ENCODE measurements at regions not wholly inside any gene's neighbourhood (a gene's known extent, or its start where the extent isn't known, plus 50 kb on each side); places are given as distances from the start of the nearest gene placed in this dataset.
"Not testable (repeated sequence)": the region's sequence is repeated elsewhere in the genome, so short reads cannot be mapped to it uniquely, and the experiment has no call there.

GRCh38 chr1:4227986-4228385, 327.9 kb upstream of the C1orf174 start:
- H3K4me3 ChIP-seq = no peak overlapping the region
- H3K36me3 ChIP-seq = no peaks in the 10 kb centered on the region
- TF ChIP-seq, protein P1, sequence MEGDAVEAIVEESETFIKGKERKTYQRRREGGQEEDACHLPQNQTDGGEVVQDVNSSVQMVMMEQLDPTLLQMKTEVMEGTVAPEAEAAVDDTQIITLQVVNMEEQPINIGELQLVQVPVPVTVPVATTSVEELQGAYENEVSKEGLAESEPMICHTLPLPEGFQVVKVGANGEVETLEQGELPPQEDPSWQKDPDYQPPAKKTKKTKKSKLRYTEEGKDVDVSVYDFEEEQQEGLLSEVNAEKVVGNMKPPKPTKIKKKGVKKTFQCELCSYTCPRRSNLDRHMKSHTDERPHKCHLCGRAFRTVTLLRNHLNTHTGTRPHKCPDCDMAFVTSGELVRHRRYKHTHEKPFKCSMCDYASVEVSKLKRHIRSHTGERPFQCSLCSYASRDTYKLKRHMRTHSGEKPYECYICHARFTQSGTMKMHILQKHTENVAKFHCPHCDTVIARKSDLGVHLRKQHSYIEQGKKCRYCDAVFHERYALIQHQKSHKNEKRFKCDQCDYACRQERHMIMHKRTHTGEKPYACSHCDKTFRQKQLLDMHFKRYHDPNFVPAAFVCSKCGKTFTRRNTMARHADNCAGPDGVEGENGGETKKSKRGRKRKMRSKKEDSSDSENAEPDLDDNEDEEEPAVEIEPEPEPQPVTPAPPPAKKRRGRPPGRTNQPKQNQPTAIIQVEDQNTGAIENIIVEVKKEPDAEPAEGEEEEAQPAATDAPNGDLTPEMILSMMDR (IDR thresholded peaks at IDR 0.05) = no peak
- no peak for TF ChIP-seq POLR2AphosphoS5 (IDR thresholded peaks at IDR 0.05)
- TF ChIP-seq EP300 (IDR thresholded peaks at IDR 0.05) = no peak
- TF ChIP-seq POLR2A (IDR thresholded peaks at IDR 0.05) = no peak
- H3K27me3 ChIP-seq = peaks cover 17% of the 10 kb centered on the region
- 50 to 85% methylated on average over 2 to 10 of the region's 15 CpGs for WGBS, 2 donors (ENCODE audit: low coverage in 1 of 2)
- H3K4me1 ChIP-seq = no peaks in the 10 kb centered on the region
- no peak for ATAC-seq
- peaks cover 0 to 5% (median 0%) of the 10 kb centered on the region in 3 donors for H3K9me3 ChIP-seq
- H3K27ac ChIP-seq = no peak overlapping the region

DNA sequence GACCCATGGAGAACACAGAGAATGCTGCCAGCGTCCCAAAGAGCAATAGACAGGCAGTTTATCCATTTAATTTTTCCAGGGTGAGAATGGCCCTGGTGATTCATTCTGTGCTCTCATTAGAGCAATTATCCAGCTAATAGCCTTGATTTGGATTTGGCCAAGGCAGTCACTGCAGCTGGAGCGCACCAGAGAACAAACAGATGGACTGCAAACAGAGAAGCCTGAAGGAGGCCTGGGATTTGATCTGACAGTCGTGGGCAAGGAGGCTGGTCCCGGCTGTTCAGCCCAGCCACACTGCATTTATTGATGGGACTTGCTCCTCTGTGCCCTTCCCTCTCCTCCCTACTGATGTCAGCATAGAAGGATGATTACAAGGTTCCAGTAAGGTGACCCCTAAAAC, 353.9 kb upstream of the C1orf174 start:
- Histone ChIP-seq H3K36me3 (no peaks in the 10 kb centered on the region), H3K4me3 (no peak overlapping the region), H3K9me3 (peaks cover 0 to 18% (median 0%) of the 10 kb centered on the region in 3 donors), H3K27me3 (peaks cover 20% of the 10 kb centered on the region), H3K4me1 (no peaks in the 10 kb centered on the region), H3K27ac (no peak overlapping the region)
- no peak for ATAC-seq
- 29 to 39% methylated on average over 2 to 3 of the region's 4 CpGs for WGBS, 2 donors (ENCODE audit: low coverage in 1 of 2)
- no peak for TF ChIP-seq EP300 (IDR thresholded peaks at IDR 0.05)
- no peak for TF ChIP-seq POLR2A (IDR thresholded peaks at IDR 0.05)
- no peak for TF ChIP-seq POLR2AphosphoS5 (IDR thresholded peaks at IDR 0.05)
- TF ChIP-seq, protein P1 (IDR thresholded peaks at IDR 0.05) = no peak

- TF ChIP-seq POLR2AphosphoS5 (IDR thresholded peaks at IDR 0.05) = no peak
- no peak for TF ChIP-seq EP300 (IDR thresholded peaks at IDR 0.05)
- H3K4me1 ChIP-seq = no peaks in the 10 kb centered on the region
- no peak for ATAC-seq
- H3K4me3 ChIP-seq = no peak overlapping the region
- 70 to 91% methylated on average over 2 to 3 of the region's 4 CpGs for WGBS, 2 donors (ENCODE audit: low coverage in 1 of 2)
- H3K27ac ChIP-seq = no peak overlapping the region
- no peaks in the 10 kb centered on the region for H3K36me3 ChIP-seq
- H3K27me3 ChIP-seq = peaks cover 20% of the 10 kb centered on the region
- peaks cover 0 to 23% (median 0%) of the 10 kb centered on the region in 3 donors for H3K9me3 ChIP-seq
These were observed 356.3 kb upstream of the C1orf174 start for GRCh38 chr1:4256351-4256750.

DNA sequence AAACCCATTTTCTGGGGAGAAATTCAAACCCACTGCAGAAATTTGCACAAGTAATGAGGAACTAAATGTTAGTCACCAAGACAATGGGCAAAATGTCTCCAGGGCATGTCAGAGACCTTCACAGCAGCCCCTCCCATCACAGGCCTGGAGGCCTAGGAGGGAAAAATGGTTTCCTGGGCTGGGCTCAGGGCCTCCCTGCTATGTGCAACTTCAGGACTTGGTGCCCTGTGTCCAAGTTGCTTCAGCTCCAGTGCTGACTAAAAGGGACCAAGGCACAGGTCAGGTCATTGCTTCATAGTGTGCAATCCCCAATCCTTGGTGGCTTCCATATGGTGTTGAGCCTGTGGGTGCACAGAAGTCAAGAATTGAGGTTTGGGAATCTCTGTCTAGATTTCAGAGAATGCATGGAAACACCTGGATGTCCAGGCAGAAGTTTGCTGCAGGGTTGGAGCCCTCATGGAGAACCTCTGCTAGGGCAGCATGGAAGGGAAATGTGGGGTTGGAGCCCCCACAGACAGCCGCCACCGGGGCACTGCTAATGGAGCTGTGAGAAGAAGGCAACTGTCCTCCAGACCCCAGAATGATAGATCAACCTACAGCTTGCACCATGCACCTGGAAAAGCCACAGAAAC, 358.2 kb upstream of the C1orf174 start:
- peaks cover 25% of the 10 kb centered on the region for H3K27me3 ChIP-seq
- no CpG with 5 or more reads among the region's 2 CpGs for WGBS, 2 donors (ENCODE audit: low coverage in 1 of 2)
- H3K9me3 ChIP-seq = peaks cover 0 to 19% (median 0%) of the 10 kb centered on the region in 3 donors
- H3K4me3 ChIP-seq, H3K27ac ChIP-seq, H3K36me3 ChIP-seq, ATAC-seq, H3K4me1 ChIP-seq: not testable (repeated sequence)

GRCh38 chr1:4261327-4261726, 361.3 kb upstream of the C1orf174 start:
- no peak overlapping the region for H3K27ac ChIP-seq
- no peaks in the 10 kb centered on the region for H3K36me3 ChIP-seq
- WGBS, 2 donors (ENCODE audit: low coverage in 1 of 2) = 71 to 83% methylated on average over 2 of the region's 2 CpGs
- TF ChIP-seq EP300 (IDR thresholded peaks at IDR 0.05) (no peak), POLR2A (IDR thresholded peaks at IDR 0.05) (no peak), POLR2AphosphoS5 (IDR thresholded peaks at IDR 0.05) (no peak)
- TF ChIP-seq, protein P1 (IDR thresholded peaks at IDR 0.05) = no peak
- no peak overlapping the region for H3K4me3 ChIP-seq
- H3K27me3 ChIP-seq = peaks cover 31% of the 10 kb centered on the region
- no peak for ATAC-seq
- H3K9me3 ChIP-seq = peaks cover 0 to 19% (median 0%) of the 10 kb centered on the region in 3 donors
- no peaks in the 10 kb centered on the region for H3K4me1 ChIP-seq

GRCh38 chr1:4262665-4263064, 362.6 kb upstream of the C1orf174 start:
- WGBS, 2 donors (ENCODE audit: low coverage in 1 of 2) = 94 to 100% methylated on average over 2 of the region's 2 CpGs
- peaks cover 33% of the 10 kb centered on the region for H3K27me3 ChIP-seq
- ATAC-seq = no peak
- H3K9me3 ChIP-seq = peaks cover 0 to 18% (median 0%) of the 10 kb centered on the region in 3 donors
- H3K36me3 ChIP-seq = no peaks in the 10 kb centered on the region
- H3K27ac ChIP-seq = no peak overlapping the region
- TF ChIP-seq, protein P1 (IDR thresholded peaks at IDR 0.05) = no peak
- no peak overlapping the region for H3K4me3 ChIP-seq
- H3K4me1 ChIP-seq = no peaks in the 10 kb centered on the region
